ENCODE measurements at regions not wholly inside any gene's neighbourhood (a gene's known extent, or its start where the extent isn't known, plus 50 kb on each side); places are given as distances from the start of the nearest gene placed in this dataset.

DNA sequence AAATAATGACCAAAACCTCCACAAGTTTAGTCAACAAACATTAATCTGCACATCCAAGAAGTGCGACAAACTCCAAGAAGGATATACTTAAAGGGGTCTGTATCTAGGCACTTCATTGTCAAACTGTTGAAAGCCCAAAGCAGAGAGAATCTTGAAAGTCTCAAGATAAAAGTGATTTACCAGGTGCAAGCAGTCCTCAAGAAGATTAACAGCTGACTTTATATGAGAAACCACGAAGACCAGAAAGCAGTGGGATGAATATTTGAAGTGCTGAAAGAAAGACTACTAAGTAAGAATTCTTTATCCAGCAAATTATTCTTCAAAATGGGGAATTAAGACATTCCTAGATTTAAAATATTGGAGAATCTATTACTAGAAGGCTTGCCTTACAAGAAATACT is 58.4 kb upstream of the BLCAP start:
- no peak overlapping the region for H3K4me3 Mint-ChIP-seq (ENCODE audit: low read depth)
- intact Hi-C loops (cut with micrococcal nuclease) = no loop called here
- DNase-seq (ENCODE audit: low spot score) = no peak
- peaks cover 7% of the 10 kb centered on the region for H3K27me3 Mint-ChIP-seq (ENCODE audit: low read depth)
- H3K27ac Mint-ChIP-seq = no peak overlapping the region
- no peaks in the 10 kb centered on the region for H3K36me3 Mint-ChIP-seq (ENCODE audit: low read depth)
- no peaks in the 10 kb centered on the region for H3K4me1 Mint-ChIP-seq (ENCODE audit: low read depth)
- H3K9me3 Mint-ChIP-seq = no peaks in the 10 kb centered on the region

DNA sequence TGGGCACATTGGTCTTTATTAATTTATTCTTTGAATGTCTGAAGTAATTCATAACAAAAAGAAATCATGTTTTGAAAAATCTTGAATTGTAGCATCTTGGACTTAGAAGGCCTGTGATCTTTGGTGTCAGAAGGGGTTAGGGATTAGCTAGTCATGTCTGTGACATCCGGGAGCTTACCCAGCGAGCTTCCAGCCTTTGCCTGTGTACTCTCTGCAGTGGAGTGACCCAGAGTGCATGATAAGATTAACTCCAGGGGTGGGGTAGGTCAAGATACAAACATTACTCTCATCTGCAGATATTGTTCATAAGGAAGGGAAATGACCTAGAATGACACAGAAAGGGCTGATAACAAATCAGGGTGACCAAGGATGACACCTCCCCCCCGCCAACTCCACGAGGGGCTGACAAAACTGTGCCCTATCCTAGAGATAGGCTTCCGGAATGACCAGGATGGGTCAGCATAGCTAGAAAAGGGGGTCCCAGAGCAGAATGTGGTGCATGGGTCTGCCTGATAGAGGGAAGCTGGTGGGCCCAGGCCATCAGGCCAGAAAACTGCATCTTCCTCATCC is 56.6 kb upstream of the BLCAP start:
- no peaks in the 10 kb centered on the region for H3K9me3 Mint-ChIP-seq

GRCh38 chr20:37581246-37581645 is 53.6 kb upstream of the BLCAP start:
- no peak overlapping the region for H3K4me3 Mint-ChIP-seq (ENCODE audit: low read depth)
- intact Hi-C loops (cut with micrococcal nuclease) = no loop called here
- no peak overlapping the region for H3K27ac Mint-ChIP-seq
- H3K27me3 Mint-ChIP-seq (ENCODE audit: low read depth) = peaks cover 9% of the 10 kb centered on the region
- no peaks in the 10 kb centered on the region for H3K4me1 Mint-ChIP-seq (ENCODE audit: low read depth)
- H3K9me3 Mint-ChIP-seq = no peaks in the 10 kb centered on the region
- H3K36me3 Mint-ChIP-seq (ENCODE audit: low read depth) = no peaks in the 10 kb centered on the region
- no peak for DNase-seq (ENCODE audit: low spot score)

More for the DNA sequence above, 56.6 kb upstream of the BLCAP start:
- no peak overlapping the region for H3K4me3 Mint-ChIP-seq (ENCODE audit: low read depth)
- H3K36me3 Mint-ChIP-seq (ENCODE audit: low read depth) = no peaks in the 10 kb centered on the region
- intact Hi-C loops (cut with micrococcal nuclease) = no loop called here
- H3K27me3 Mint-ChIP-seq (ENCODE audit: low read depth) = peaks cover 7% of the 10 kb centered on the region
- H3K4me1 Mint-ChIP-seq (ENCODE audit: low read depth) = no peaks in the 10 kb centered on the region
- no peak overlapping the region for H3K27ac Mint-ChIP-seq
- no peak for DNase-seq (ENCODE audit: low spot score)

GRCh38 chr20:37580069-37580468 is 52.4 kb upstream of the BLCAP start:
- Mint-ChIP-seq H3K27ac (no peak overlapping the region), H3K9me3 (no peaks in the 10 kb centered on the region), H3K27me3 (ENCODE audit: low read depth) (peaks cover 2% of the 10 kb centered on the region), H3K36me3 (ENCODE audit: low read depth) (no peaks in the 10 kb centered on the region), H3K4me1 (ENCODE audit: low read depth) (no peaks in the 10 kb centered on the region), H3K4me3 (ENCODE audit: low read depth) (no peak overlapping the region)
- intact Hi-C loops (cut with micrococcal nuclease) = no loop called here
- DNase-seq (ENCODE audit: low spot score) = no peak

- no peaks in the 10 kb centered on the region for H3K9me3 Mint-ChIP-seq
- H3K4me1 Mint-ChIP-seq (ENCODE audit: low read depth) = no peaks in the 10 kb centered on the region
- no peak overlapping the region for H3K27ac Mint-ChIP-seq
- H3K36me3 Mint-ChIP-seq (ENCODE audit: low read depth) = no peaks in the 10 kb centered on the region
- H3K27me3 Mint-ChIP-seq (ENCODE audit: low read depth) = peaks cover 2% of the 10 kb centered on the region
- no peak for DNase-seq (ENCODE audit: low spot score)
- H3K4me3 Mint-ChIP-seq (ENCODE audit: low read depth) = no peak overlapping the region
- intact Hi-C loops (cut with micrococcal nuclease) = no loop called here
These were observed 51.4 kb upstream of the BLCAP start for GRCh38 chr20:37579106-37579505.

- intact Hi-C loops (cut with micrococcal nuclease) = no loop called here
- peaks cover 2% of the 10 kb centered on the region for H3K27me3 Mint-ChIP-seq (ENCODE audit: low read depth)
- no peak overlapping the region for H3K27ac Mint-ChIP-seq
These were observed 50.3 kb upstream of the BLCAP start for GRCh38 chr20:37577981-37578380.

More at GRCh38 chr20:37577981-37578380, 50.3 kb upstream of the BLCAP start:
- no peak overlapping the region for H3K4me3 Mint-ChIP-seq (ENCODE audit: low read depth)
- no peaks in the 10 kb centered on the region for H3K4me1 Mint-ChIP-seq (ENCODE audit: low read depth)
- H3K9me3 Mint-ChIP-seq = no peaks in the 10 kb centered on the region
- no peak for DNase-seq (ENCODE audit: low spot score)
- no peaks in the 10 kb centered on the region for H3K36me3 Mint-ChIP-seq (ENCODE audit: low read depth)
